ENCODE measurements at regions not wholly inside any gene's neighbourhood (a gene's known extent, or its start where the extent isn't known, plus 50 kb on each side); places are given as distances from the start of the nearest gene placed in this dataset.

DNA sequence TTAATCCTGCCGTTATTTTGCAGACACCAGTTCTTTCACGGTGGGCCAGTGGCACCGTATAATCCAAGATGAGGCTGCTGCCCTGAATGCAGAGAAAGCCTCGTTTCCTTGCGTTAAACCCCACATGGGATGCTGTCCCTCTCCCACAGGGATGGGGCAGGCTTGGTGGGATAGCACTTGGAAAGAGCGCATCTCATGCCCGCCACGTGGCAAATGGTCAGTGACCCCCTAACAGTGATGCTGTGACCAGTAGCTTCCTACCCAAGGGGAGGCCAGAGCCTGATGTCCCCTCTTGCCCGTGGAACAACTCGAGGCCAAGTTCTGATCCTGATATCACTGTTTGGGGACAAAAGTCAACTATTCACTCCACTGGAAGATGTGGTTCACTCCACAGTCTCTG lies 73.3 kb downstream of the RHOB start:
- Mint-ChIP-seq H3K27me3 (ENCODE audit: unreplicated experiment) (no peaks in the 10 kb centered on the region), H3K27ac (ENCODE audit: unreplicated experiment) (no peak overlapping the region), H3K9me3 (ENCODE audit: low read depth, unreplicated experiment) (peaks cover under 1% of the 10 kb centered on the region), H3K4me3 (ENCODE audit: low read depth, unreplicated experiment) (no peak overlapping the region), H3K36me3 (ENCODE audit: insufficient read depth, unreplicated experiment) (peaks cover 16% of the 10 kb centered on the region), H3K4me1 (ENCODE audit: low read depth, unreplicated experiment) (peaks cover 56% of the 10 kb centered on the region)
- intact Hi-C loops (cut with micrococcal nuclease; ENCODE audit: unreplicated experiment): no loop called here
- DNase-seq: no peak
- CTCF ChIA-PET: no interaction called here
- no TSS peak for BruUV-seq (replicated peaks)
- TF ChIP-seq, protein P1, sequence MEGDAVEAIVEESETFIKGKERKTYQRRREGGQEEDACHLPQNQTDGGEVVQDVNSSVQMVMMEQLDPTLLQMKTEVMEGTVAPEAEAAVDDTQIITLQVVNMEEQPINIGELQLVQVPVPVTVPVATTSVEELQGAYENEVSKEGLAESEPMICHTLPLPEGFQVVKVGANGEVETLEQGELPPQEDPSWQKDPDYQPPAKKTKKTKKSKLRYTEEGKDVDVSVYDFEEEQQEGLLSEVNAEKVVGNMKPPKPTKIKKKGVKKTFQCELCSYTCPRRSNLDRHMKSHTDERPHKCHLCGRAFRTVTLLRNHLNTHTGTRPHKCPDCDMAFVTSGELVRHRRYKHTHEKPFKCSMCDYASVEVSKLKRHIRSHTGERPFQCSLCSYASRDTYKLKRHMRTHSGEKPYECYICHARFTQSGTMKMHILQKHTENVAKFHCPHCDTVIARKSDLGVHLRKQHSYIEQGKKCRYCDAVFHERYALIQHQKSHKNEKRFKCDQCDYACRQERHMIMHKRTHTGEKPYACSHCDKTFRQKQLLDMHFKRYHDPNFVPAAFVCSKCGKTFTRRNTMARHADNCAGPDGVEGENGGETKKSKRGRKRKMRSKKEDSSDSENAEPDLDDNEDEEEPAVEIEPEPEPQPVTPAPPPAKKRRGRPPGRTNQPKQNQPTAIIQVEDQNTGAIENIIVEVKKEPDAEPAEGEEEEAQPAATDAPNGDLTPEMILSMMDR (IDR thresholded peaks at IDR 0.05; ENCODE audit: unreplicated experiment): no peak

DNA sequence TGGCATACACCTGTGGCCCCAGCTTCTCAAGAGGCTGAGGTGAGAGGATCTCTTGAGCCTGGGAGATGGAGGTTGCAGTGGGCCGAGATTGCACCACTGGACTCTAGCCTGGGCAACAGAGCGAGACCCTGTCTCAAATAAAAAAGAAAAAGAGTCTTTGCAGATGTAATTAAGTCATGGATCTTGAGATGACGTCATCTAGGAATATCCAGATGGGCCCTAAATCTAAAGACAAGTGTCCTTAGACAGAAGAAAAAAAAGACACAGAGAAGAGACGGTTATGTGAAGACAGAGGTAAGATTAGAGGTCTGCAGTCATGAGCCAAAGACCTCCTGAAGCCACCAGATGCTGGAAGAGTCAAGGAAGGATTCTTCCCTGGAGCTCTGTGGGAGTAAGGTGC lies 74.3 kb downstream of the RHOB start:
- H3K27me3 Mint-ChIP-seq (ENCODE audit: unreplicated experiment): no peaks in the 10 kb centered on the region
- no TSS peak for BruUV-seq (replicated peaks)
- H3K4me1 Mint-ChIP-seq (ENCODE audit: low read depth, unreplicated experiment): peaks cover 58% of the 10 kb centered on the region
- no peak overlapping the region for H3K27ac Mint-ChIP-seq (ENCODE audit: unreplicated experiment)
- TF ChIP-seq, protein P1 (IDR thresholded peaks at IDR 0.05; ENCODE audit: unreplicated experiment): no peak
- peaks cover 15% of the 10 kb centered on the region for H3K36me3 Mint-ChIP-seq (ENCODE audit: insufficient read depth, unreplicated experiment)
- intact Hi-C loops (cut with micrococcal nuclease; ENCODE audit: unreplicated experiment): no loop called here
- no peak overlapping the region for H3K4me3 Mint-ChIP-seq (ENCODE audit: low read depth, unreplicated experiment)
- no peak for DNase-seq
- CTCF ChIA-PET: no interaction called here
- no peaks in the 10 kb centered on the region for H3K9me3 Mint-ChIP-seq (ENCODE audit: low read depth, unreplicated experiment)

DNA sequence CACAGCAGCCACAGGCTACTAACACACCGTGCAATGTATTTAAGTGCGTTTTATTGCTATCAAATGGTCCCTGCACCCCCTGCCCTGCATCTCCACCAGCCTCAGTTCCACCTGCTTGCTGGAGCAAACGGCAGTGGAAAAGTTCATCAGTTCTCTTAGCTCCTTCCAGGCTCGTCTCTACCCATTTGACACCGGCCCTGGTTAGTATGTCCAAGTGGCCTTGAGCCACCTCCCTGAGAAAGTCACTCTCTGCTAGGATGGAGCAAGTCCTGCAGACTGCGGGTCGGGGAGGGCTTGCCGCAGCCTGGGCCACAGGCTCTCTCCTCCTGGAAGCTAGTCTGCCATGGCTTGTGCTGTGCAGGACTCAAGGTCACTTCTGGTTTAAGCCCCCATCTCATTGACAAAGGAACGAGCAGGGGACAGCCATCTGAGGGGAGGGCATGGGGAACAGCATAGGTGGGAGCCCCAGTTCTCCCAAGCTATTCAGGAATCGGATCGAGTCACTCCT lies 74.9 kb downstream of the RHOB start:
- Mint-ChIP-seq H3K9me3 (ENCODE audit: low read depth, unreplicated experiment) (no peaks in the 10 kb centered on the region), H3K4me3 (ENCODE audit: low read depth, unreplicated experiment) (no peak overlapping the region), H3K27ac (ENCODE audit: unreplicated experiment) (no peak overlapping the region), H3K4me1 (ENCODE audit: low read depth, unreplicated experiment) (peaks cover 59% of the 10 kb centered on the region), H3K36me3 (ENCODE audit: insufficient read depth, unreplicated experiment) (peaks cover 10% of the 10 kb centered on the region), H3K27me3 (ENCODE audit: unreplicated experiment) (no peaks in the 10 kb centered on the region)
- no TSS peak for BruUV-seq (replicated peaks)
- no peak for DNase-seq
- TF ChIP-seq, protein P1 (IDR thresholded peaks at IDR 0.05; ENCODE audit: unreplicated experiment): no peak
- intact Hi-C loops (cut with micrococcal nuclease; ENCODE audit: unreplicated experiment): no loop called here
- CTCF ChIA-PET: no interaction called here

DNA sequence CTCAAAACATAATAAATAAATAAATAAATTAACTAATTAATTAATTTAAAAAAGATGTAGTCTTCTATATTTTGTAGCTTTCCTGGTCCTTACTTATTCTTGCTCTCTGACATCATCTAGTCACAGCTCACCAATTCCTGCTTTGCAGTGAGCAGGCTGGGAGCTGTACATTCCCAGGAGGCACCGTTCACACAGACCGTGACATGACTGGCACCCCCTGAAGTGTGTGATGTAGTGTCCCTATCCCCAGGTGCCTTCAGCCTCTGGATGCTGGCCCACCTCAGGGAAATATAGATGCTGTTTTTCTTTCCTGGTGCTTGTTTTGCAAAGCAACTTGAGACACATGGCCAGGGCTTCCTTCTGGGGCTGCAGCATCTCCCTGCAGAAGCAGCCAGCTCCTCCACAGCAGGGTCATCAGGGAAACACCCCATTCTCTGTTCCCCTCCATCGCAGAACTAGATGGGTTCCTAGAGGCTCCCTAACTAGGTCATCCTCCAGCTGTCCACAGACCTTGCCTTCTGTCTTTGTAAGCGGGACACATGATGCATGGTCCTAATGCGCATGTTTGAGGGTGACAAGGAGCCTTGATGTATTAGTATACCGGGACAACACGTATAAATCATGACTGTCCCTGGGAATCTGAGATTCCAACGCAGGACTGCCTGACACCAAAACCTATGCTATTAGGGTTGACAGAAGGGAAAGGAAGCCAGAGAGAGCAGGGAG lies 76.4 kb downstream of the RHOB start:
- no peaks in the 10 kb centered on the region for H3K9me3 Mint-ChIP-seq (ENCODE audit: low read depth, unreplicated experiment)
- H3K27ac Mint-ChIP-seq (ENCODE audit: unreplicated experiment): no peak overlapping the region
- no TSS peak for BruUV-seq (replicated peaks)
- no peak for DNase-seq
- intact Hi-C loops (cut with micrococcal nuclease; ENCODE audit: unreplicated experiment): no loop called here
- CTCF ChIA-PET: no interaction called here
- H3K36me3 Mint-ChIP-seq (ENCODE audit: insufficient read depth, unreplicated experiment): peaks cover 7% of the 10 kb centered on the region
- no peak overlapping the region for H3K4me3 Mint-ChIP-seq (ENCODE audit: low read depth, unreplicated experiment)
- TF ChIP-seq, protein P1 (IDR thresholded peaks at IDR 0.05; ENCODE audit: unreplicated experiment): no peak
- H3K27me3 Mint-ChIP-seq (ENCODE audit: unreplicated experiment): no peaks in the 10 kb centered on the region
- peaks cover 55% of the 10 kb centered on the region for H3K4me1 Mint-ChIP-seq (ENCODE audit: low read depth, unreplicated experiment)

All from Calu3 (cell line).